ENCODE measurements at regions not wholly inside any gene's neighbourhood (a gene's known extent, or its start where the extent isn't known, plus 50 kb on each side); places are given as distances from the start of the nearest gene placed in this dataset.

DNA sequence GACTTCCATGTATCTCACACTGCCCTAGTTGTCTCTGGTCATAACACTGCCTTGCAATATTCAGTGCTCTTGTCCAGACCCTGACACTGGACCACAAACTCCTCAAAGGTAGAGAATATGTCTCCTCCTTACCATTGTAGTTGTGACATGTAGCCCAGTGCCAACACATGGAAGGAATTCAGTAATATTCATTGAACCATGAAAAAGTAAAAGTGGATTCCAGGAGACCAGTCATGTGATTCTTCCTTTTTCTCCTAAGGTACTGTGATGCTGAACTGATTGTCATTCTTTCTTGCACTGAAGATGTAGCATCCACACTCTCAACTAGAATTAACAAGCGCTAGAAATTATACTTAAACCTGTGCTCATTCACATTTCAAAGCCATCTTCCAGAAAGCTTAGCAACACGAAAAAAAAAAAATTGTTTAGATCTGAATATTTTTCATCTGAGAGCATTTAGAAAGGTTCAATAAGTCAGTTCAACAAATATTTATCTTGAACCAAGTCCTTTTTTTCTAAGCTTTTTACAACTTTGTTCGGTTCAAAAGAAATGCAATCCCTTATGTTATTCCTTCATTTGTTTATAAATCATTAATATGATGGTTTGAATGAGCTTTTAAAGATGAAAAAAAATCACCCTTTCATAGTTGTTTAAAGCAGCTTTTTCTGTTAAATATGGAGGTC lies 224.7 kb upstream of the BLID start:
- ChIA-PET CTCF (interaction anchor here (1.0 kb wide), 1 partner anchor 686 kb away, joined by 3 read pairs; no protein-coding TSS in a partner anchor), POLR2A (no interaction called here)
- FAIRE-seq: no peak
- no peak for DNase-seq (ENCODE audit: low read depth in 1 of 2, low spot score in 1 of 2)
- H3K4me2 ChIP-seq: no peak overlapping the region
- WGBS (ENCODE audit: missing lambda C conversion rate): 46% methylated on average over 3 of the region's 3 CpGs
- TF ChIP-seq USF2 (IDR thresholded peaks at IDR 0.05) (no peak), NFE2L2 (conservative IDR thresholded peaks at IDR 0.05; ENCODE audit: low read length) (no peak), BHLHE40 (IDR thresholded peaks at IDR 0.05; ENCODE audit: low read depth, low read length) (no peak), POLR2A (IDR thresholded peaks at IDR 0.05; ENCODE audit: low read length) (no peak), PBX3 (IDR thresholded peaks at IDR 0.05) (no peak), ESRRA (IDR thresholded peaks at IDR 0.05; ENCODE audit: borderline replicate concordance, low read length) (no peak), ZFP36 (IDR thresholded peaks at IDR 0.05; ENCODE audit: borderline replicate concordance, partially characterized antibody) (no peak), FOXS1 (CRISPR knock-in tag; IDR thresholded peaks at IDR 0.05) (no peak), ZSCAN20 (CRISPR knock-in tag; IDR thresholded peaks at IDR 0.05) (no peak), RAD21 (conservative IDR thresholded peaks at IDR 0.05 in 1 of 2, IDR thresholded peaks at IDR 0.05 in 1 of 2) (no peak), PHF8 (IDR thresholded peaks at IDR 0.05; ENCODE audit: borderline replicate concordance, low read depth) (no peak), TP53 (CRISPR knock-in tag; IDR thresholded peaks at IDR 0.05) (no peak)
- TF ChIP-seq, protein P1, sequence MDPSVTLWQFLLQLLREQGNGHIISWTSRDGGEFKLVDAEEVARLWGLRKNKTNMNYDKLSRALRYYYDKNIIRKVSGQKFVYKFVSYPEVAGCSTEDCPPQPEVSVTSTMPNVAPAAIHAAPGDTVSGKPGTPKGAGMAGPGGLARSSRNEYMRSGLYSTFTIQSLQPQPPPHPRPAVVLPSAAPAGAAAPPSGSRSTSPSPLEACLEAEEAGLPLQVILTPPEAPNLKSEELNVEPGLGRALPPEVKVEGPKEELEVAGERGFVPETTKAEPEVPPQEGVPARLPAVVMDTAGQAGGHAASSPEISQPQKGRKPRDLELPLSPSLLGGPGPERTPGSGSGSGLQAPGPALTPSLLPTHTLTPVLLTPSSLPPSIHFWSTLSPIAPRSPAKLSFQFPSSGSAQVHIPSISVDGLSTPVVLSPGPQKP (IDR thresholded peaks at IDR 0.05; ENCODE audit: low read depth, low read length): no peak
- H3K27ac ChIP-seq: no peak overlapping the region
- ATAC-seq: no peak
- no peak overlapping the region for H3K4me3 ChIP-seq
- peaks cover 11% of the 10 kb centered on the region for H3K4me1 ChIP-seq
- no peaks in the 10 kb centered on the region for H3K9me3 ChIP-seq

GRCh38 chr11:122339436-122340060 lies 223.5 kb upstream of the BLID start:
- TF ChIP-seq EP300 (IDR thresholded peaks at IDR 0.05) (no peak), USF2 (IDR thresholded peaks at IDR 0.05) (no peak)
- 27% methylated on average over 2 of the region's 2 CpGs for WGBS (ENCODE audit: missing lambda C conversion rate)
- H3K4me3 ChIP-seq: no peak overlapping the region
- no peak overlapping the region for H3K27ac ChIP-seq
- ATAC-seq: no peak
- FAIRE-seq: no peak
- no peaks in the 10 kb centered on the region for H3K9me3 ChIP-seq
- DNase-seq (ENCODE audit: low read depth in 1 of 2, low spot score in 1 of 2): no peak
- ChIA-PET CTCF (no interaction called here), POLR2A (no interaction called here)
- no peak overlapping the region for H3K4me2 ChIP-seq
- H3K4me1 ChIP-seq: peaks cover 11% of the 10 kb centered on the region

GRCh38 chr11:122337704-122338103 lies 221.7 kb upstream of the BLID start:
- no peak for FAIRE-seq
- POLR2A ChIA-PET: no interaction called here
- 51% methylated on average over 4 of the region's 4 CpGs for WGBS (ENCODE audit: missing lambda C conversion rate)

More at GRCh38 chr11:122337704-122338103, 221.7 kb upstream of the BLID start:
- CTCF ChIA-PET: no interaction called here
- ATAC-seq: no peak
- Histone ChIP-seq H3K9me3 (no peaks in the 10 kb centered on the region), H3K4me1 (peaks cover 11% of the 10 kb centered on the region), H3K4me2 (peak overlapping the region; percentile 2; the same call in 1 of the 3 replicates), H3K4me3 (no peak overlapping the region), H3K27ac (no peak overlapping the region)
- no peak for DNase-seq (ENCODE audit: low read depth in 1 of 2, low spot score in 1 of 2)
- TF ChIP-seq, protein P2, sequence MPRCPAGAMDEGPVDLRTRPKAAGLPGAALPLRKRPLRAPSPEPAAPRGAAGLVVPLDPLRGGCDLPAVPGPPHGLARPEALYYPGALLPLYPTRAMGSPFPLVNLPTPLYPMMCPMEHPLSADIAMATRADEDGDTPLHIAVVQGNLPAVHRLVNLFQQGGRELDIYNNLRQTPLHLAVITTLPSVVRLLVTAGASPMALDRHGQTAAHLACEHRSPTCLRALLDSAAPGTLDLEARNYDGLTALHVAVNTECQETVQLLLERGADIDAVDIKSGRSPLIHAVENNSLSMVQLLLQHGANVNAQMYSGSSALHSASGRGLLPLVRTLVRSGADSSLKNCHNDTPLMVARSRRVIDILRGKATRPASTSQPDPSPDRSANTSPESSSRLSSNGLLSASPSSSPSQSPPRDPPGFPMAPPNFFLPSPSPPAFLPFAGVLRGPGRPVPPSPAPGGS (IDR thresholded peaks at IDR 0.05): no peak
- TF ChIP-seq POLR2AphosphoS2 (conservative IDR thresholded peaks at IDR 0.05; ENCODE audit: low read length): no peak
- no peak for TF ChIP-seq HES2 (IDR thresholded peaks at IDR 0.05)
- no peak for TF ChIP-seq NPAS2 (CRISPR knock-in tag; IDR thresholded peaks at IDR 0.05; ENCODE audit: borderline replicate concordance)
- no peak for TF ChIP-seq CHD2 (IDR thresholded peaks at IDR 0.05; ENCODE audit: low read length, partially characterized antibody)
- no peak for TF ChIP-seq BHLHE40 (IDR thresholded peaks at IDR 0.05; ENCODE audit: low read depth, low read length)
- no peak for TF ChIP-seq GATA3 (IDR thresholded peaks at IDR 0.05; ENCODE audit: borderline replicate concordance)
- TF ChIP-seq CBX8 (IDR thresholded peaks at IDR 0.05): no peak
- no peak for TF ChIP-seq KDM5A (IDR thresholded peaks at IDR 0.05)
- no peak for TF ChIP-seq RARB (CRISPR knock-in tag; IDR thresholded peaks at IDR 0.05)
- no peak for TF ChIP-seq MYC (IDR thresholded peaks at IDR 0.05; ENCODE audit: borderline replicate concordance, low read length)
- TF ChIP-seq HOXB5 (CRISPR knock-in tag; IDR thresholded peaks at IDR 0.05): no peak

Measured in A549 (cell line).